RWPE1 (cell line): ENCODE measurements at regions not wholly inside any gene's neighbourhood (a gene's known extent, or its start where the extent isn't known, plus 50 kb on each side); places are given as distances from the start of the nearest gene placed in this dataset.
"Not testable (repeated sequence)": the region's sequence is repeated elsewhere in the genome, so short reads cannot be mapped to it uniquely, and the experiment has no call there.

Experiments used
- CTCF ChIA-PET: fragments of 350-600 bp; sonication (Branson Sonifier 250); formaldehyde crosslinking; extraction: SDS; loops from one replicate; lab custom pipeline; 2021; lab: Yijun Ruan, JAX
- POLR2A ChIA-PET: fragments of 400-600 bp; formaldehyde crosslinking; extraction: SDS; loops from one replicate; lab custom pipeline; 2020; ENCODE audit warnings: antibody characterized with exemption; ENCODE audit not compliant: low non-redundant PET; lab: Yijun Ruan, JAX
- DNase-seq: peaks from one replicate; pipeline ENCODE4 v3.0.0; 2012; ENCODE audit warnings: low spot score
- H3K27ac ChIP-seq: fragments of 450-650 bp; 2 replicates; pipeline ENCODE4 v1.5.1; 2017
- CTCF ChIP-seq: fragments of 450-650 bp; conservative IDR thresholded peaks from 2 replicates; pipeline ENCODE4 v1.5.1; 2017; ENCODE audit warnings: low read depth, mild to moderate bottlenecking

- H3K27ac ChIP-seq = no peak overlapping the region
- ChIA-PET POLR2A (no interaction called here), CTCF (interaction anchor here (0.6 kb wide), 1 partner anchor 16 kb away, joined by 3 read pairs; no protein-coding TSS in a partner anchor)
- no peak for TF ChIP-seq CTCF
- no peak for DNase-seq
Measured at GRCh38 chr18:5030636-5031035, 166.4 kb downstream of the AKAIN1 start.

GRCh38 chr18:5029592-5029991 lies 167.5 kb downstream of the AKAIN1 start:
- CTCF ChIA-PET = no interaction called here
- POLR2A ChIA-PET = no interaction called here
- TF ChIP-seq CTCF = no peak
- no peak for DNase-seq
- no peak overlapping the region for H3K27ac ChIP-seq

- ChIA-PET CTCF (no interaction called here), POLR2A (no interaction called here)
- no peak overlapping the region for H3K27ac ChIP-seq
- no peak for TF ChIP-seq CTCF
- no peak for DNase-seq
Measured at GRCh38 chr18:5024741-5025140, 172.3 kb downstream of the AKAIN1 start.

GRCh38 chr18:5021558-5021957 lies 175.5 kb downstream of the AKAIN1 start:
- DNase-seq = no peak
- ChIA-PET POLR2A (no interaction called here), CTCF (no interaction called here)
- no peak overlapping the region for H3K27ac ChIP-seq
- no peak for TF ChIP-seq CTCF

GRCh38 chr18:5015213-5015612 lies 181.8 kb downstream of the AKAIN1 start:
- ChIA-PET CTCF (no interaction called here), POLR2A (no interaction called here)
- TF ChIP-seq CTCF = no peak
- no peak overlapping the region for H3K27ac ChIP-seq
- no peak for DNase-seq

GRCh38 chr18:5004031-5004820 lies 192.8 kb downstream of the AKAIN1 start:
- DNase-seq, H3K27ac ChIP-seq, POLR2A ChIA-PET, CTCF ChIA-PET: not testable (repeated sequence)

GRCh38 chr18:4994710-4995109 lies 202.3 kb downstream of the AKAIN1 start:
- no peak for DNase-seq
- ChIA-PET CTCF (interaction anchor here (0.6 kb wide), 1 partner anchor 114 kb away, joined by 3 read pairs; no protein-coding TSS in a partner anchor), POLR2A (no interaction called here)
- no peak overlapping the region for H3K27ac ChIP-seq
- TF ChIP-seq CTCF = no peak
